GM20431 (cell line): ENCODE measurements at regions not wholly inside any gene's neighbourhood (a gene's known extent, or its start where the extent isn't known, plus 50 kb on each side); places are given as distances from the start of the nearest gene placed in this dataset.
"Not testable (repeated sequence)": the region's sequence is repeated elsewhere in the genome, so short reads cannot be mapped to it uniquely, and the experiment has no call there.

Experiments
- in situ Hi-C: fragments of 300-500 bp; cut with MseI, MboI; formaldehyde crosslinking; loops from one replicate; pipeline ENCODE4 v1.15.0; 2020; ENCODE audit warnings: low sequenced_read_pairs; ENCODE audit not compliant: unreplicated experiment

GRCh38 chr14:71758229-71758951 is 173.8 kb upstream of the RGS6 start:
- in situ Hi-C loops, result loop anchor here (10.0 kb wide), 1 partner anchor 624 kb away; no protein-coding TSS in a partner anchor

GRCh38 chr14:71762575-71762974 is 169.7 kb upstream of the RGS6 start:
- in situ Hi-C loops, result no loop called here

GRCh38 chr14:71764701-71765382 is 167.4 kb upstream of the RGS6 start:
- in situ Hi-C loops, result no loop called here

GRCh38 chr14:71765505-71765904 is 166.7 kb upstream of the RGS6 start:
- in situ Hi-C loops, result no loop called here

- in situ Hi-C loops, result no loop called here
These were observed 161.8 kb upstream of the RGS6 start for GRCh38 chr14:71770431-71770830.

- in situ Hi-C loops, result not testable (repeated sequence)
These were observed 160.8 kb upstream of the RGS6 start for GRCh38 chr14:71771421-71771820.

- in situ Hi-C loops, result not testable (repeated sequence)
These were observed 160.2 kb upstream of the RGS6 start for GRCh38 chr14:71771996-71772395.

GRCh38 chr14:71773898-71774481 is 158.2 kb upstream of the RGS6 start:
- in situ Hi-C loops, result no loop called here

GRCh38 chr14:71776471-71777360 is 155.5 kb upstream of the RGS6 start:
- in situ Hi-C loops, result no loop called here

GRCh38 chr14:71780075-71780474 is 152.2 kb upstream of the RGS6 start:
- in situ Hi-C loops, result no loop called here

- in situ Hi-C loops, result no loop called here
These were observed 151.4 kb upstream of the RGS6 start for GRCh38 chr14:71780822-71781221.

GRCh38 chr14:71783088-71783487 is 149.1 kb upstream of the RGS6 start:
- in situ Hi-C loops, result no loop called here

- in situ Hi-C loops, result no loop called here
These were observed 148.4 kb upstream of the RGS6 start for GRCh38 chr14:71783786-71784185.

- in situ Hi-C loops, result no loop called here
These were observed 143.2 kb upstream of the RGS6 start for GRCh38 chr14:71789005-71789404.

GRCh38 chr14:71799841-71800240 is 132.4 kb upstream of the RGS6 start:
- in situ Hi-C loops, result no loop called here

- in situ Hi-C loops, result no loop called here
These were observed 131.4 kb upstream of the RGS6 start for GRCh38 chr14:71800878-71801277.

GRCh38 chr14:71803539-71804260 is 128.5 kb upstream of the RGS6 start:
- in situ Hi-C loops, result no loop called here

GRCh38 chr14:71804992-71805391 is 127.2 kb upstream of the RGS6 start:
- in situ Hi-C loops, result no loop called here

- in situ Hi-C loops, result not testable (repeated sequence)
These were observed 125.2 kb upstream of the RGS6 start for GRCh38 chr14:71807049-71807448.

- in situ Hi-C loops, result not testable (repeated sequence)
These were observed 121.4 kb upstream of the RGS6 start for GRCh38 chr14:71810800-71811199.
